WTC11 (cell line): ENCODE measurements at regions not wholly inside any gene's neighbourhood (a gene's known extent, or its start where the extent isn't known, plus 50 kb on each side); places are given as distances from the start of the nearest gene placed in this dataset.

Experiments
- ATAC-seq: fragments of 200-7000 bp; cut with Tn5 transposase; 2 replicates; pipeline ENCODE4 v1.10.0; 2021; ENCODE audit warnings: mild to moderate bottlenecking, moderate library complexity
- CTCF ChIA-PET: fragments of 300-600 bp; sonication (Branson Sonifier 250); formaldehyde crosslinking; loops from one replicate; lab custom pipeline; 2021; ENCODE audit warnings: antibody characterized with exemption; lab: Charles Lee
- POLR2A ChIA-PET: fragments of 350-600 bp; sonication (Branson Sonifier 250); formaldehyde crosslinking; loops from one replicate; lab custom pipeline; 2021; ENCODE audit warnings: antibody characterized with exemption; lab: Charles Lee
- DNase-seq: peaks from one replicate; pipeline ENCODE4 v3.0.0; 2021; ENCODE audit warnings: low spot score
- H3K27ac Mint-ChIP-seq: 2 replicates; pipeline ENCODE4 v1.8.0; 2021; ENCODE audit warnings: mixed read lengths
- H3K27me3 Mint-ChIP-seq: 2 replicates; pipeline ENCODE4 v1.8.0; 2021; ENCODE audit warnings: low read depth, mild to moderate bottlenecking, moderate library complexity, mixed read lengths
- H3K36me3 Mint-ChIP-seq: 2 replicates; pipeline ENCODE4 v1.8.0; 2021; ENCODE audit warnings: mixed read lengths
- H3K4me1 Mint-ChIP-seq: 2 replicates; pipeline ENCODE4 v1.8.0; 2022; ENCODE audit warnings: mixed read lengths
- H3K4me3 Mint-ChIP-seq: 2 replicates; pipeline ENCODE4 v1.8.0; 2021; ENCODE audit warnings: mild to moderate bottlenecking, moderate library complexity, mixed read lengths
- H3K9me3 Mint-ChIP-seq: 2 replicates; pipeline ENCODE4 v1.8.0; 2021; ENCODE audit warnings: mixed read lengths
- ATF3 ChIP-seq: sonication (generic); formaldehyde crosslinking; conservative IDR thresholded peaks from 2 replicates; pipeline ENCODE4 v1.8.1; 2022; ENCODE audit warnings: mild to moderate bottlenecking, missing genetic modification reagents
- ELF4 ChIP-seq: sonication (generic); formaldehyde crosslinking; IDR thresholded peaks from 2 replicates; pipeline ENCODE4 v1.8.1; 2022; ENCODE audit warnings: low read depth, mild to moderate bottlenecking, moderate library complexity, missing genetic modification reagents
- FOXJ3 ChIP-seq: sonication (generic); formaldehyde crosslinking; IDR thresholded peaks from 2 replicates; pipeline ENCODE4 v1.9.0; 2021; ENCODE audit warnings: missing genetic modification reagents, mild to moderate bottlenecking, borderline replicate concordance
- FOXK1 ChIP-seq: sonication (generic); formaldehyde crosslinking; IDR thresholded peaks from 2 replicates; pipeline ENCODE4 v1.8.0; 2022; ENCODE audit warnings: mild to moderate bottlenecking, moderate library complexity, missing genetic modification reagents
- GABPB1 ChIP-seq: sonication (generic); formaldehyde crosslinking; IDR thresholded peaks from 2 replicates; pipeline ENCODE4 v1.8.1; 2023; ENCODE audit warnings: mild to moderate bottlenecking, missing genetic modification reagents
- GRHL2 ChIP-seq: fragments of 250-450 bp; sonication (Bioruptor Pico); IDR thresholded peaks from 2 replicates; pipeline ENCODE4 v1.8.0; 2022; ENCODE audit warnings: mild to moderate bottlenecking, moderate library complexity; ENCODE audit not compliant: insufficient replicate concordance, severe bottlenecking
- GTF2I ChIP-seq: fragments of 250-450 bp; sonication (Bioruptor Pico); conservative IDR thresholded peaks from 2 replicates; pipeline ENCODE4 v1.4.0; 2021; ENCODE audit warnings: mild to moderate bottlenecking
- HMGXB4 ChIP-seq: sonication (generic); formaldehyde crosslinking; IDR thresholded peaks from 2 replicates; pipeline ENCODE4 v1.8.1; 2023; ENCODE audit warnings: mild to moderate bottlenecking, moderate library complexity, missing genetic modification reagents
- IRF2 ChIP-seq: sonication (generic); formaldehyde crosslinking; IDR thresholded peaks from 2 replicates; pipeline ENCODE4 v1.8.0; 2022; ENCODE audit warnings: low read depth, missing genetic modification reagents, borderline replicate concordance
- JAZF1 ChIP-seq: fragments of 250-450 bp; sonication (Bioruptor Pico); IDR thresholded peaks from 2 replicates; pipeline ENCODE4 v1.9.0; 2021; ENCODE audit warnings: moderate library complexity, mild to moderate bottlenecking, inconsistent platforms
- MXD4 ChIP-seq: fragments of 250-450 bp; sonication (Bioruptor Pico); IDR thresholded peaks from 2 replicates; pipeline ENCODE4 v1.8.0; 2021; ENCODE audit warnings: mild to moderate bottlenecking, moderate library complexity, borderline replicate concordance
- NR3C1 ChIP-seq: sonication (generic); formaldehyde crosslinking; conservative IDR thresholded peaks from 2 replicates; pipeline ENCODE4 v1.8.1; 2023; ENCODE audit warnings: low read depth, mild to moderate bottlenecking, missing genetic modification reagents
- OVOL2 ChIP-seq: fragments of 250-450 bp; sonication (Bioruptor Pico); IDR thresholded peaks from 2 replicates; pipeline ENCODE4 v1.9.0; 2021; ENCODE audit warnings: mild to moderate bottlenecking, borderline replicate concordance
- PRRX2 ChIP-seq: fragments of 250-450 bp; sonication (Bioruptor Pico); IDR thresholded peaks from 2 replicates; pipeline ENCODE4 v1.8.0; 2021; ENCODE audit warnings: mild to moderate bottlenecking
- SMAD3 ChIP-seq: sonication (generic); formaldehyde crosslinking; IDR thresholded peaks from 2 replicates; pipeline ENCODE4 v1.8.0; 2022; ENCODE audit warnings: missing genetic modification reagents, mild to moderate bottlenecking, borderline replicate concordance
- SOX15 ChIP-seq: fragments of 250-450 bp; sonication (Bioruptor Pico); IDR thresholded peaks from 2 replicates; pipeline ENCODE4 v1.9.0; 2021; ENCODE audit warnings: mild to moderate bottlenecking
- STAT6 ChIP-seq: sonication (generic); formaldehyde crosslinking; conservative IDR thresholded peaks from 2 replicates; pipeline ENCODE4 v1.8.1; 2023; ENCODE audit warnings: mild to moderate bottlenecking, low read depth, missing genetic modification reagents, moderate library complexity
- TEAD4 ChIP-seq: sonication (generic); formaldehyde crosslinking; IDR thresholded peaks from 2 replicates; pipeline ENCODE4 v1.8.0; 2022; ENCODE audit warnings: mild to moderate bottlenecking, missing genetic modification reagents
- ZMAT4 ChIP-seq: fragments of 250-450 bp; sonication (Bioruptor Pico); IDR thresholded peaks from 2 replicates; pipeline ENCODE4 v1.9.0; 2021; ENCODE audit warnings: mild to moderate bottlenecking
- TF ChIP-seq, protein P1 (sequence below): sonication (generic); formaldehyde crosslinking; IDR thresholded peaks from 2 replicates; pipeline ENCODE4 v1.8.1; 2022; ENCODE audit warnings: low read depth, mild to moderate bottlenecking, moderate library complexity, missing genetic modification reagents, borderline replicate concordance
- TF ChIP-seq, protein P2 (sequence below): fragments of 250-450 bp; sonication (Bioruptor Pico); conservative IDR thresholded peaks from 2 replicates; pipeline ENCODE4 v1.9.0; 2021; ENCODE audit warnings: mild to moderate bottlenecking
- TF ChIP-seq, protein P3 (sequence below): sonication (generic); formaldehyde crosslinking; IDR thresholded peaks from 2 replicates; pipeline ENCODE4 v1.8.0; 2022; ENCODE audit warnings: mild to moderate bottlenecking, missing genetic modification reagents
- TF ChIP-seq, protein P4 (sequence below): fragments of 250-450 bp; sonication (Bioruptor Pico); IDR thresholded peaks from 2 replicates; pipeline ENCODE4 v2.1.2; 2022; ENCODE audit warnings: mild to moderate bottlenecking, moderate library complexity

- TF ChIP-seq, protein P1, sequence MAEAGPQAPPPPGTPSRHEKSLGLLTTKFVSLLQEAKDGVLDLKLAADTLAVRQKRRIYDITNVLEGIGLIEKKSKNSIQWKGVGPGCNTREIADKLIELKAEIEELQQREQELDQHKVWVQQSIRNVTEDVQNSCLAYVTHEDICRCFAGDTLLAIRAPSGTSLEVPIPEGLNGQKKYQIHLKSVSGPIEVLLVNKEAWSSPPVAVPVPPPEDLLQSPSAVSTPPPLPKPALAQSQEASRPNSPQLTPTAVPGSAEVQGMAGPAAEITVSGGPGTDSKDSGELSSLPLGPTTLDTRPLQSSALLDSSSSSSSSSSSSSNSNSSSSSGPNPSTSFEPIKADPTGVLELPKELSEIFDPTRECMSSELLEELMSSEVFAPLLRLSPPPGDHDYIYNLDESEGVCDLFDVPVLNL = no peak
- no peak for TF ChIP-seq OVOL2
- no peak for TF ChIP-seq MXD4 (CRISPR knock-in tag)
- TF ChIP-seq, protein P2, sequence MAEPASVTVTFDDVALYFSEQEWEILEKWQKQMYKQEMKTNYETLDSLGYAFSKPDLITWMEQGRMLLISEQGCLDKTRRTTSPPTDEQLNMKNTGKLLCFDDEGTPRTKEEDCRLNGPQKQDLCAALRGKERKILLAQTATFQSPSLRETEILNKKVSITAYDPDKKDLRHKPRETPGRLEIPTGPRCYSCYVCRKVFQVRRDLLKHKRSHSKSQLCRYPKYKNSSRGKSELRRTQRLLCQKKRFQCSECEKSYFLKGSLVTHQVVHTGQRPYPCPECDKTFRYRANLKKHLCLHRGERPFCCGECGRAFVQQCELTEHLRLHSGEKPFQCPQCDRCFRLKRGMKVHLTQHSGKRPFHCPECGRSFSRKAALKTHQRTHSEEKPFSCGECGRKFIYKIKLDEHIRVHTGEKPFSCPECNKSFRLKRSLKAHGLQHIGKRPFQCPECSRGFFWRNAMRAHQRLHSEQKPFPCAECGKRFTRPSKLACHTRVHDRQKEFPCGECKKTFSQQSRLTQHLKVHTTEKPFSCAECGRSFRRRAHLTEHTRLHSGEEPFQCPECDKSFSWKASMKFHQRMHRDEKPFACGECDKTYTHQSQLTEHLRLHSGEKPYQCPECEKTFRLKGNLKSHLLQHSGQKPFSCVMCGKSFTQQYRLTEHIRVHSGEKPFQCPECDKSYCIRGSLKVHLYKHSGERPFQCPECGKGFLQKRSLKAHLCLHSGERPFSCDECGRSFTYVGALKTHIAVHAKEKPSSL (CRISPR knock-in tag) = no peak
- no peak for TF ChIP-seq PRRX2 (CRISPR knock-in tag)
- no peak for TF ChIP-seq TEAD4
- TF ChIP-seq NR3C1 (CRISPR knock-in tag) = no peak
- TF ChIP-seq IRF2 (CRISPR knock-in tag) = no peak
- no peak for TF ChIP-seq SMAD3
- no peak for TF ChIP-seq ELF4 (CRISPR knock-in tag)
- no peak for TF ChIP-seq GRHL2
- no peak for TF ChIP-seq ATF3 (CRISPR knock-in tag)
- TF ChIP-seq SOX15 (CRISPR knock-in tag) = no peak
- TF ChIP-seq GABPB1 (CRISPR knock-in tag) = no peak
- TF ChIP-seq FOXJ3 = no peak
- Mint-ChIP-seq H3K9me3 (no peaks in the 10 kb centered on the region), H3K36me3 (no peaks in the 10 kb centered on the region), H3K27ac (no peak overlapping the region), H3K4me1 (peaks cover 3% of the 10 kb centered on the region; the same call in 1 of the 2 replicates), H3K27me3 (no peaks in the 10 kb centered on the region), H3K4me3 (no peak overlapping the region)
- DNase-seq (no peak), ATAC-seq (no peak)
- ChIA-PET CTCF (interaction anchor here (0.7 to 0.8 kb wide), 2 partner anchors 253 to 1218 kb away, joined by 3 to 5 read pairs; no protein-coding TSS in a partner anchor), POLR2A (interaction anchor here (0.7 kb wide), 1 partner anchor 12 kb away, joined by 9 read pairs; no protein-coding TSS in a partner anchor)
Observed at GRCh38 chr1:68373173-68373572, 76.6 kb downstream of the RPE65 start.

DNA sequence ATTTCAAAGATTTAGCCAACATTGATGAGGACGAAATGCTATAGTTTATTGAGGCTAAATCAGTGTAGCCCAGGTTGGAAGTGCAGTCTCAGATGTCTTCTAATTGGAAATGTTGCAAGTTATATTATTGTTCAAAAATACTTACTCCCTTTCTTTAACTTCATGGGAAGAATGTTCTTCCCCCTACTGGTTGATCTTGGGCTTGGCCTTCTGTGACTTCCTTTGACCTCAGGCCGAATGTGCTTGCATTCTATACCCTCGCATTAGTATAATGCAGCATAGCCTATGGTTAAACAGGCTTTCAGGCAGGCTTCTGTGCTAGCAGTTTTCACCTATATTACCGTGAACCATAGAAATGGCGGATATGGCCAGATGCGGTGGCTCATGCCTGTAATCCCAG lies 77.3 kb downstream of the RPE65 start:
- ATAC-seq (peak; percentile 77), DNase-seq (no peak)
- POLR2A ChIA-PET = interaction anchor here (0.7 kb wide), 1 partner anchor 13 kb away, joined by 9 read pairs; no protein-coding TSS in a partner anchor

More for the DNA sequence above, 77.3 kb downstream of the RPE65 start:
- Mint-ChIP-seq H3K9me3 (no peaks in the 10 kb centered on the region), H3K4me1 (peaks cover 3% of the 10 kb centered on the region; the same call in 1 of the 2 replicates), H3K4me3 (no peak overlapping the region), H3K36me3 (no peaks in the 10 kb centered on the region), H3K27ac (no peak overlapping the region), H3K27me3 (no peaks in the 10 kb centered on the region)
- CTCF ChIA-PET = interaction anchor here (0.7 to 0.8 kb wide), 2 partner anchors 252 to 1218 kb away, joined by 3 to 5 read pairs; no protein-coding TSS in a partner anchor
- TF ChIP-seq ZMAT4 (CRISPR knock-in tag) (no peak), FOXK1 (CRISPR knock-in tag) (no peak), SOX15 (CRISPR knock-in tag) (no peak), JAZF1 (CRISPR knock-in tag) (no peak), STAT6 (CRISPR knock-in tag) (no peak), HMGXB4 (no peak), GTF2I (CRISPR knock-in tag) (no peak), GRHL2 (no peak)
- TF ChIP-seq, protein P3, sequence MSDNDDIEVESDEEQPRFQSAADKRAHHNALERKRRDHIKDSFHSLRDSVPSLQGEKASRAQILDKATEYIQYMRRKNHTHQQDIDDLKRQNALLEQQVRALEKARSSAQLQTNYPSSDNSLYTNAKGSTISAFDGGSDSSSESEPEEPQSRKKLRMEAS (CRISPR knock-in tag) = no peak
- TF ChIP-seq, protein P4, sequence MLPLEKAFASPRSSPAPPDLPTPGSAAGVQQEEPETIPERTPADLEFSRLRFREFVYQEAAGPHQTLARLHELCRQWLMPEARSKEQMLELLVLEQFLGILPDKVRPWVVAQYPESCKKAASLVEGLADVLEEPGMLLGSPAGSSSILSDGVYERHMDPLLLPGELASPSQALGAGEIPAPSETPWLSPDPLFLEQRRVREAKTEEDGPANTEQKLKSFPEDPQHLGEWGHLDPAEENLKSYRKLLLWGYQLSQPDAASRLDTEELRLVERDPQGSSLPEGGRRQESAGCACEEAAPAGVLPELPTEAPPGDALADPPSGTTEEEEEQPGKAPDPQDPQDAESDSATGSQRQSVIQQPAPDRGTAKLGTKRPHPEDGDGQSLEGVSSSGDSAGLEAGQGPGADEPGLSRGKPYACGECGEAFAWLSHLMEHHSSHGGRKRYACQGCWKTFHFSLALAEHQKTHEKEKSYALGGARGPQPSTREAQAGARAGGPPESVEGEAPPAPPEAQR (CRISPR knock-in tag) = no peak
